ENCODE measurements at regions not wholly inside any gene's neighbourhood (a gene's known extent, or its start where the extent isn't known, plus 50 kb on each side); places are given as distances from the start of the nearest gene placed in this dataset.

DNA sequence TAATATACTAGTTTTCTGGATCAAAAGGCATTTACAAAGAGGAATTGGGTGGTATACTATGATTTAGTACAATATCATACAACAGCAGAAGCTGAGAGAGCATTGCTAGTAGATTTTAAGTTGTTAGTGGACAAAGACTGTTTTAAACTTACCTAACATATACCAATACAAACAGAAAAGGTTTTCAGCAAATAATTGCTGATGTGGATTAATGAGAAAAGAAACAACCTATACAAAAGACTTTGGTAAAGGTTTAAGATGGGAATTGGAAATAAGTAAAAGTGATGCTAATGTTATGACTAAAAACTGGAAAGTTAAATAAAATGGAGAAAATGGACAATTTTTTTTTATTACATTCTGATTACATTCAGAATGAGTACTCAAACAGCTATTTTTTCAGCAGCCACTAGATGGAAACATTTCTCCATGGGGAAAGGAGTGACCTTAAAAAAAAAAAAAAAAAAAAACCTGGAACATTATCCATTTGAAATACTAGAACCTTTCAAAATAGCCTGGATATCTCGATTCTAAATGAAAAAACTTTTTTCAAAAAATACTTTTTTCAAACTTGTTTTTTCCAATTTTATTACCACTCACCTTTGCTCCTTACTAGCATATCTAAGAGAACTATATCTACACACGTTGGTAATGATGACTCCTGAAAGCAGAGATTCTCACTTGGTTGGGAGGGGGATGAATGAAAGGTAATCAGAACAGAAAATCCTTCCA lies 55.4 kb downstream of the EPRS1 start:
- TF ChIP-seq, protein P1, sequence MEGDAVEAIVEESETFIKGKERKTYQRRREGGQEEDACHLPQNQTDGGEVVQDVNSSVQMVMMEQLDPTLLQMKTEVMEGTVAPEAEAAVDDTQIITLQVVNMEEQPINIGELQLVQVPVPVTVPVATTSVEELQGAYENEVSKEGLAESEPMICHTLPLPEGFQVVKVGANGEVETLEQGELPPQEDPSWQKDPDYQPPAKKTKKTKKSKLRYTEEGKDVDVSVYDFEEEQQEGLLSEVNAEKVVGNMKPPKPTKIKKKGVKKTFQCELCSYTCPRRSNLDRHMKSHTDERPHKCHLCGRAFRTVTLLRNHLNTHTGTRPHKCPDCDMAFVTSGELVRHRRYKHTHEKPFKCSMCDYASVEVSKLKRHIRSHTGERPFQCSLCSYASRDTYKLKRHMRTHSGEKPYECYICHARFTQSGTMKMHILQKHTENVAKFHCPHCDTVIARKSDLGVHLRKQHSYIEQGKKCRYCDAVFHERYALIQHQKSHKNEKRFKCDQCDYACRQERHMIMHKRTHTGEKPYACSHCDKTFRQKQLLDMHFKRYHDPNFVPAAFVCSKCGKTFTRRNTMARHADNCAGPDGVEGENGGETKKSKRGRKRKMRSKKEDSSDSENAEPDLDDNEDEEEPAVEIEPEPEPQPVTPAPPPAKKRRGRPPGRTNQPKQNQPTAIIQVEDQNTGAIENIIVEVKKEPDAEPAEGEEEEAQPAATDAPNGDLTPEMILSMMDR (IDR thresholded peaks at IDR 0.05; ENCODE audit: low read depth, low read length) = peak; percentile 65
- TF ChIP-seq EZH2phosphoT487 (IDR thresholded peaks at IDR 0.05; ENCODE audit: low read depth) = no peak

All from OCI-LY3 (cell line).